Karpas-422 (cell line): ENCODE measurements at regions not wholly inside any gene's neighbourhood (a gene's known extent, or its start where the extent isn't known, plus 50 kb on each side); places are given as distances from the start of the nearest gene placed in this dataset.
"Not testable (repeated sequence)": the region's sequence is repeated elsewhere in the genome, so short reads cannot be mapped to it uniquely, and the experiment has no call there.

Experiments
- DNase-seq: peaks from one replicate; pipeline ENCODE4 v3.0.0-alpha.2; 2015
- H2AFZ ChIP-seq: fragments of 200-600 bp; sonication (generic); 2 replicates; pipeline ENCODE4 v1.6.1; 2014; ENCODE audit warnings: antibody characterized with exemption, low read length, mixed read lengths
- H3K27ac ChIP-seq: fragments of 200-600 bp; sonication (generic); 2 replicates; pipeline ENCODE4 v1.5.1; 2014; ENCODE audit warnings: mild to moderate bottlenecking, low read length, moderate library complexity
- H3K27me3 ChIP-seq: fragments of 200-600 bp; sonication (generic); 2 replicates; pipeline ENCODE4 v1.6.1; 2014; ENCODE audit warnings: low read length, mixed read lengths
- H3K36me3 ChIP-seq: fragments of 200-600 bp; sonication (generic); 2 replicates; pipeline ENCODE4 v1.6.1; 2014; ENCODE audit warnings: low read length, mixed read lengths; ENCODE audit not compliant: insufficient read depth
- H3K4me1 ChIP-seq: fragments of 200-600 bp; sonication (generic); 2 replicates; pipeline ENCODE4 v1.6.1; 2014; ENCODE audit warnings: mild to moderate bottlenecking, low read length, mixed read lengths
- H3K4me2 ChIP-seq: fragments of 200-600 bp; sonication (generic); 2 replicates; pipeline ENCODE4 v1.6.1; 2014; ENCODE audit warnings: low read length, low read depth, mild to moderate bottlenecking; ENCODE audit not compliant: poor library complexity, severe bottlenecking
- H3K4me3 ChIP-seq: fragments of 200-600 bp; sonication (generic); 2 replicates; pipeline ENCODE4 v1.5.1; 2014; ENCODE audit warnings: mild to moderate bottlenecking, antibody characterized with exemption, low read length, mixed read lengths
- H3K79me2 ChIP-seq: fragments of 200-600 bp; sonication (generic); 2 replicates; pipeline ENCODE4 v1.6.1; 2014; ENCODE audit warnings: mild to moderate bottlenecking, low read length, mixed read lengths
- H3K9ac ChIP-seq: fragments of 200-600 bp; sonication (generic); 2 replicates; pipeline ENCODE4 v1.6.0; 2014; ENCODE audit warnings: low read length
- H3K9me2 ChIP-seq: fragments of 200-600 bp; sonication (generic), shearing (Covaris generic); replicated peaks from 2 replicates; pipeline ENCODE4 v1.6.0; 2014; ENCODE audit warnings: mild to moderate bottlenecking, low read length, moderate library complexity; ENCODE audit not compliant: insufficient read depth
- H3K9me3 ChIP-seq: fragments of 300-700, 200-600 bp; sonication (generic); 2 replicates; pipeline ENCODE4 v1.6.1; 2014; ENCODE audit warnings: low read length, mixed read lengths
- H4K20me1 ChIP-seq: fragments of 200-600 bp; sonication (generic); 2 replicates; pipeline ENCODE4 v1.6.1; 2014; ENCODE audit warnings: mild to moderate bottlenecking, antibody characterized with exemption, low read length, low read depth; ENCODE audit not compliant: insufficient read depth

DNA sequence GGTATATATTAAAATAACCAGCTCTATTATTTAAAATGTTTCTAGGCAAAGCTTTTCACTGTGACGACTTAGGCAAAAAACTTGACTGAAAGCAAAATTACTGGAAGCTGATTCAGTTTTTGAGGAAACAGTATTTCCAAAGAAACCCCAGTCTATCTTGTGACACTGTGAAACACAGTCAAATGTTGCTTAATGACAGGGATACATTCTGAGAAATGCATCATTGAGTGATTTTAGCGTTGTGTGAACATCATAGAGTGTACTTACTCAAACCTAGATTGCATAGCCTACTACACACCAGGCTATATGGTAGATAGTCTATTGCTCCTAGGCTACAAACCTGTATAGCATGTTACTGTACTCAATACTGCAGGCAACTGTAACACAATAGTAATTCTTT is 116.9 kb upstream of the KCNK1 start:
- Histone ChIP-seq H3K4me3 (no peak overlapping the region), H3K9me3 (no peaks in the 10 kb centered on the region), H3K9ac (no peak overlapping the region), H3K79me2 (no peaks in the 10 kb centered on the region), H4K20me1 (no peaks in the 10 kb centered on the region), H3K27me3 (no peaks in the 10 kb centered on the region), H3K4me1 (no peaks in the 10 kb centered on the region), H3K4me2 (no peak overlapping the region), H3K9me2 (no peaks in the 10 kb centered on the region), H3K27ac (no peak overlapping the region), H2AFZ (no peak overlapping the region), H3K36me3 (no peaks in the 10 kb centered on the region)
- no peak for DNase-seq

DNA sequence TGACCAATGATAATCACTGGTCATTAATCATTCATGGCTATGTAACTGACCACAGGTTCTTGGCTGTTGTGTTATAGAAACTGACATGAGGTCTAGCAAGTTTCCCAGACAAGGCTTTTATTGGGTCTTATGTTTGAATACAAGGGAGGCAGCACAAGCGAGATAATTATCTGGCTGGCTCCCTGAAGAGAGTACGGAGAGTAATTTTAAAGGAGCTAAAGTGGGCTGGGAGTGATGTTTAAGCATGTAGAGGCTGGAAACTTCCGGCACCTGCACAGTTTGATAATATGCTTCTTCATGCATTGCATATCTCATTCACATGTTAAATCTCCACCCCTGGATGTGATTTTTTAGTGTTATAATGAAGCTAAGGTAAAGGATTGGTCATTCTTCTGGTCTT is 116.2 kb upstream of the KCNK1 start:
- Histone ChIP-seq H3K9me2 (no peaks in the 10 kb centered on the region), H3K9me3 (no peaks in the 10 kb centered on the region), H3K4me1 (no peaks in the 10 kb centered on the region), H3K9ac (no peak overlapping the region), H3K27ac (no peak overlapping the region), H4K20me1 (no peaks in the 10 kb centered on the region), H3K4me2 (no peak overlapping the region), H3K36me3 (no peaks in the 10 kb centered on the region), H3K27me3 (no peaks in the 10 kb centered on the region), H2AFZ (no peak overlapping the region), H3K4me3 (no peak overlapping the region), H3K79me2 (no peaks in the 10 kb centered on the region)
- no peak for DNase-seq

DNA sequence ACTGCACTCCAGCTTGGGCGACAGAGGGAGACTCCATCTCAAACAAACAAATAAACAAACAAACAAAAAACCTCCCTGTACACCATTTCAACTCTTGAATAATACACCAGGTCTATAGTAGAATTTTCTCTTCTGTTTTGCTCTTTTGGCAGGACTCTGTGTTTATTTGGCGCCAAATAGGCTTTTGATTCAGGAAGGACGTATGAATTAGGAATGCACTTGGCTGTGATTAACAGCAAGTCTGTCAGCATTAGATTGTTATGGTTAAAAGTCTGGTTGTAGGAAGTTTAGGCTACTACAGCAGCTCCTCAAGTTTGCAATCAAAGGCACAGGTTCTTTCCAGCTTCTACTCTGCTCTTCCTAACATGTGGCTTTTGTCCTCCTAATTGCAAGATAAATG is 113.8 kb upstream of the KCNK1 start:
- no peak overlapping the region for H2AFZ ChIP-seq
- no peaks in the 10 kb centered on the region for H3K27me3 ChIP-seq
- H3K4me1 ChIP-seq: no peaks in the 10 kb centered on the region
- H3K4me2 ChIP-seq: no peak overlapping the region
- H3K9ac ChIP-seq: no peak overlapping the region
- no peaks in the 10 kb centered on the region for H3K9me3 ChIP-seq
- DNase-seq: no peak
- H3K79me2 ChIP-seq: no peaks in the 10 kb centered on the region
- H4K20me1 ChIP-seq: no peaks in the 10 kb centered on the region
- H3K9me2 ChIP-seq: no peaks in the 10 kb centered on the region
- H3K4me3 ChIP-seq: no peak overlapping the region
- H3K27ac ChIP-seq: no peak overlapping the region
- H3K36me3 ChIP-seq: no peaks in the 10 kb centered on the region

- Histone ChIP-seq H3K36me3 (no peaks in the 10 kb centered on the region), H2AFZ (no peak overlapping the region), H3K79me2 (no peaks in the 10 kb centered on the region)
Observed at GRCh38 chr1:233503366-233503954, 110.4 kb upstream of the KCNK1 start.

DNA sequence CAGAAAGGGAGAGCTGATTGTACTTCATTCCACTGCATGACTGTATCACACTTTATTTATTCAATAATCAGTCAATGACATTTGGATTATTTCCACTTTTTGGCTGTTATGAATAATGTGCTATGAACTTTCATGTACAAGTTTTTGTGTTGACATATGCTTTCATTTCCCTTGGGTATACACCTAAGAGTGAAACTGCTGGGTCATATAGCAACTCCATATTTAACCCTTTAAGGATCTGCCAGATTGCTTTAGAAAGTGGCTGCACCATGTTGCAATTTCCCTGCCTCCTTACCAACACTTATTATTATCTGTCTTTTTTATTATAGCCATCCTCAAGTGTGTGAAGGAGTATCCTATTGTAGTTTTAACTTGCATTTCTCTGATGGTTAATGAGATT is 108.8 kb upstream of the KCNK1 start:
- H3K4me3 ChIP-seq: no peak overlapping the region
- no peak overlapping the region for H3K9ac ChIP-seq
- H4K20me1 ChIP-seq: no peaks in the 10 kb centered on the region
- no peak overlapping the region for H3K27ac ChIP-seq
- no peak overlapping the region for H2AFZ ChIP-seq
- no peaks in the 10 kb centered on the region for H3K79me2 ChIP-seq
- no peak overlapping the region for H3K4me2 ChIP-seq
- no peak for DNase-seq
- H3K27me3 ChIP-seq: no peaks in the 10 kb centered on the region
- H3K9me2 ChIP-seq: no peaks in the 10 kb centered on the region
- H3K4me1 ChIP-seq: no peaks in the 10 kb centered on the region
- H3K9me3 ChIP-seq: no peaks in the 10 kb centered on the region
- no peaks in the 10 kb centered on the region for H3K36me3 ChIP-seq

More at GRCh38 chr1:233503366-233503954, 110.4 kb upstream of the KCNK1 start:
- no peaks in the 10 kb centered on the region for H3K9me3 ChIP-seq
- H4K20me1 ChIP-seq: no peaks in the 10 kb centered on the region
- H3K27ac ChIP-seq: no peak overlapping the region
- no peak overlapping the region for H3K4me3 ChIP-seq
- H3K9me2 ChIP-seq: no peaks in the 10 kb centered on the region
- H3K4me1 ChIP-seq: no peaks in the 10 kb centered on the region
- no peak overlapping the region for H3K9ac ChIP-seq
- DNase-seq: no peak
- no peaks in the 10 kb centered on the region for H3K27me3 ChIP-seq
- no peak overlapping the region for H3K4me2 ChIP-seq

DNA sequence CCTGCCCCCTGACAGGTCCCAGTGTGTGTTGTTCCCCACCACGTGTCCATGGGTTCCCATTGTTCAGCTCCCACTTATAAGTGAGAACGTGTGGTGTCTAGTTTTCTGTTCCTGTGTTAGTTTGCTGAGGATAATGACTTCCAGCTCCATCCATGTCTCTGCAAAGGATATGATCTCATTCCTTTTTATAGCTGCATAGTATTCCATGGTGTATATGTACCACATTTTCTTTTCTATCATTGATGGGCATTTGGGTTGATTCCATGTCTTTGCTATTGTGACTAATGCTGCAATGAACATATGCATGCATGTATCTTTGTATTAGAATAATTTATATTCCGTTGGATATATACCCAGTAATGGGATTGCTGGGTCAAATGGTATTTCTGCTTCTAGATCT is 108.0 kb upstream of the KCNK1 start:
- not testable (repeated sequence) for H3K36me3 ChIP-seq, H3K9me3 ChIP-seq, H3K4me2 ChIP-seq, H3K27me3 ChIP-seq, H3K4me3 ChIP-seq, H3K4me1 ChIP-seq, H3K79me2 ChIP-seq, H2AFZ ChIP-seq, H3K9me2 ChIP-seq, H4K20me1 ChIP-seq, H3K27ac ChIP-seq, DNase-seq, H3K9ac ChIP-seq

GRCh38 chr1:233509526-233509925 is 104.4 kb upstream of the KCNK1 start:
- Histone ChIP-seq H3K27me3 (no peaks in the 10 kb centered on the region), H3K36me3 (no peaks in the 10 kb centered on the region), H3K79me2 (no peaks in the 10 kb centered on the region), H3K9me3 (no peaks in the 10 kb centered on the region), H3K9me2 (no peaks in the 10 kb centered on the region), H3K4me1 (no peaks in the 10 kb centered on the region), H2AFZ (no peak overlapping the region), H4K20me1 (no peaks in the 10 kb centered on the region), H3K4me2 (no peak overlapping the region), H3K9ac (no peak overlapping the region), H3K27ac (no peak overlapping the region), H3K4me3 (no peak overlapping the region)
- no peak for DNase-seq

DNA sequence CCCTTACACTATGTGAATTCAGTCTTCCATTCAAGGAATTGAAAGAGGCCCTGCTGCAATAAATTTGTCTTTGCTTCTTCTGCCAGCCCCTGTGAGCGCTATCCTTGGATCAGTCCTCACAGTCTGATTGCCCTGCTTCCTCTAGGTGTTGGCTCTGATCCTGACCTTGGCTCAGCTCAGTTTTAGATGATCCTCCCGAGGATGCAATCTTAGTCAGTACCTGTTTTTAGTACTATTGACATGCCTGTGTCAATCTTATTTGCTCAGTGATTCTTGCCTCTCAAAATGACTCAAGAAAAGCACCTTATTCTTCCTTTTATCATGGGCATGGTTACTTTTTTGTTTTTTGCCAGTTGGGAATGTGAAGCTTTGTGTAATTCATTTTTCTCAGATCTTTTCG is 101.4 kb upstream of the KCNK1 start:
- no peak overlapping the region for H3K27ac ChIP-seq
- H3K79me2 ChIP-seq: no peaks in the 10 kb centered on the region
- H3K27me3 ChIP-seq: no peaks in the 10 kb centered on the region
- no peaks in the 10 kb centered on the region for H3K4me1 ChIP-seq
- no peak overlapping the region for H2AFZ ChIP-seq
- no peak overlapping the region for H3K4me3 ChIP-seq
- H3K9me3 ChIP-seq: no peaks in the 10 kb centered on the region
- no peaks in the 10 kb centered on the region for H3K9me2 ChIP-seq
- H3K36me3 ChIP-seq: no peaks in the 10 kb centered on the region
- DNase-seq: no peak
- H3K4me2 ChIP-seq: no peak overlapping the region
- no peaks in the 10 kb centered on the region for H4K20me1 ChIP-seq
- no peak overlapping the region for H3K9ac ChIP-seq

- Histone ChIP-seq H2AFZ (no peak overlapping the region), H3K9me2 (no peaks in the 10 kb centered on the region), H3K79me2 (no peaks in the 10 kb centered on the region), H3K9ac (no peak overlapping the region), H3K4me2 (no peak overlapping the region), H3K27ac (no peak overlapping the region), H3K9me3 (no peaks in the 10 kb centered on the region), H3K4me3 (no peak overlapping the region), H4K20me1 (no peaks in the 10 kb centered on the region), H3K36me3 (no peaks in the 10 kb centered on the region), H3K27me3 (no peaks in the 10 kb centered on the region), H3K4me1 (no peaks in the 10 kb centered on the region)
- no peak for DNase-seq
Observed at GRCh38 chr1:233513431-233513830, 100.5 kb upstream of the KCNK1 start.
